HG03575 (cell line): ENCODE measurements at regions not wholly inside any gene's neighbourhood (a gene's known extent, or its start where the extent isn't known, plus 50 kb on each side); places are given as distances from the start of the nearest gene placed in this dataset.
"Not testable (repeated sequence)": the region's sequence is repeated elsewhere in the genome, so short reads cannot be mapped to it uniquely, and the experiment has no call there.

Source experiments
- ATAC-seq: cut with Tn5 transposase; IDR thresholded peaks from one replicate; pipeline ENCODE4 v1.9.1; 2021; ENCODE audit not compliant: unreplicated experiment, insufficient number of reproducible peaks, low FRiP score; ENCODE audit errors: extremely low read depth

GRCh38 chr1:56129837-56130236, 449.5 kb downstream of the PLPP3 start:
- ATAC-seq, result no peak

- no peak for ATAC-seq
Observed at GRCh38 chr1:56125316-56125715, 454.0 kb downstream of the PLPP3 start.

- no peak for ATAC-seq
Observed at GRCh38 chr1:56123826-56124225, 455.5 kb downstream of the PLPP3 start.

GRCh38 chr1:56123421-56123820, 455.9 kb downstream of the PLPP3 start:
- ATAC-seq, result no peak

- no peak for ATAC-seq
Observed at GRCh38 chr1:56120021-56120420, 459.3 kb downstream of the PLPP3 start.

- not testable (repeated sequence) for ATAC-seq
Observed at GRCh38 chr1:56118676-56119075, 460.7 kb downstream of the PLPP3 start.

- no peak for ATAC-seq
Observed at GRCh38 chr1:56115701-56116100, 463.7 kb downstream of the PLPP3 start.

GRCh38 chr1:56113679-56114078, 465.7 kb downstream of the PLPP3 start:
- no peak for ATAC-seq

- no peak for ATAC-seq
Observed at GRCh38 chr1:56107275-56107638, 472.1 kb downstream of the PLPP3 start.

- ATAC-seq, result no peak
Observed at GRCh38 chr1:56106531-56107274, 472.7 kb downstream of the PLPP3 start.

- no peak for ATAC-seq
Observed at GRCh38 chr1:56105397-56105796, 474.0 kb downstream of the PLPP3 start.

- ATAC-seq, result no peak
Observed at GRCh38 chr1:56099766-56100265, 479.5 kb downstream of the PLPP3 start.

- ATAC-seq, result no peak
Observed at GRCh38 chr1:56098946-56099345, 480.4 kb downstream of the PLPP3 start.

GRCh38 chr1:56097713-56098112, 481.6 kb downstream of the PLPP3 start:
- no peak for ATAC-seq

- no peak for ATAC-seq
Observed at GRCh38 chr1:56095696-56096665, 483.4 kb downstream of the PLPP3 start.

- no peak for ATAC-seq
Observed at GRCh38 chr1:56094168-56094567, 485.2 kb downstream of the PLPP3 start.

- no peak for ATAC-seq
Observed at GRCh38 chr1:56092684-56093570, 486.4 kb downstream of the PLPP3 start.

GRCh38 chr1:56089826-56090225, 489.5 kb downstream of the PLPP3 start:
- ATAC-seq, result not testable (repeated sequence)

GRCh38 chr1:56084246-56084645, 495.1 kb downstream of the PLPP3 start:
- ATAC-seq, result no peak
